HEK293T (cell line): ENCODE measurements at regions not wholly inside any gene's neighbourhood (a gene's known extent, or its start where the extent isn't known, plus 50 kb on each side); places are given as distances from the start of the nearest gene placed in this dataset.

Experiments used
- CTCF ChIA-PET: fragments of 350-600 bp; formaldehyde crosslinking; extraction: SDS; loops from one replicate; lab custom pipeline; 2021; ENCODE audit warnings: antibody characterized with exemption, inconsistent platforms; lab: Yijun Ruan, JAX
- POLR2A ChIA-PET: fragments of 350-600 bp; formaldehyde crosslinking; extraction: SDS; loops from one replicate; lab custom pipeline; 2020; ENCODE audit warnings: antibody characterized with exemption, inconsistent platforms; lab: Yijun Ruan, JAX
- DNase-seq: peaks from one replicate; pipeline ENCODE4 v3.0.0; 2012; ENCODE audit warnings: mixed read lengths; ENCODE audit errors: extremely low spot score
- ARNT ChIP-seq: fragments of 450-650 bp; IDR thresholded peaks from 2 replicates; pipeline ENCODE4 v1.6.1; 2017; ENCODE audit warnings: mild to moderate bottlenecking
- BHLHE40 ChIP-seq: fragments of 450-650 bp; IDR thresholded peaks from 2 replicates; pipeline ENCODE4 v1.6.1; 2016; ENCODE audit warnings: mild to moderate bottlenecking, moderate library complexity, borderline replicate concordance
- CTBP1 ChIP-seq: fragments of 450-650 bp; IDR thresholded peaks from 2 replicates; pipeline ENCODE4 v1.6.1; 2016; ENCODE audit warnings: borderline replicate concordance
- ELF4 ChIP-seq: fragments of 450-650 bp; IDR thresholded peaks from 2 replicates; pipeline ENCODE4 v1.6.1; 2017; ENCODE audit warnings: antibody characterized with exemption
- FOXA1 ChIP-seq: fragments of 450-650 bp; IDR thresholded peaks from 2 replicates; pipeline ENCODE4 v1.6.1; 2016; ENCODE audit warnings: mild to moderate bottlenecking
- FOXK2 ChIP-seq: fragments of 450-650 bp; IDR thresholded peaks from 2 replicates; pipeline ENCODE4 v1.6.1; 2016; ENCODE audit warnings: mild to moderate bottlenecking
- FOXM1 ChIP-seq: fragments of 450-650 bp; IDR thresholded peaks from 2 replicates; pipeline ENCODE4 v1.6.1; 2017; ENCODE audit warnings: mild to moderate bottlenecking, borderline replicate concordance
- HDGF ChIP-seq: fragments of 450-650 bp; IDR thresholded peaks from 2 replicates; pipeline ENCODE4 v1.6.1; 2017; ENCODE audit warnings: antibody characterized with exemption, borderline replicate concordance
- L3MBTL2 ChIP-seq: fragments of 450-650 bp; conservative IDR thresholded peaks from 2 replicates; pipeline ENCODE4 v1.6.1; 2016; ENCODE audit warnings: mild to moderate bottlenecking
- LEF1 ChIP-seq: fragments of 450-650 bp; IDR thresholded peaks from 2 replicates; pipeline ENCODE4 v1.6.1; 2017; ENCODE audit warnings: mild to moderate bottlenecking, borderline replicate concordance
- NFRKB ChIP-seq: fragments of 450-650 bp; IDR thresholded peaks from 2 replicates; pipeline ENCODE4 v1.6.1; 2016; ENCODE audit warnings: mild to moderate bottlenecking, moderate library complexity
- PKNOX1 ChIP-seq: fragments of 450-650 bp; IDR thresholded peaks from 2 replicates; pipeline ENCODE4 v1.6.1; 2016
- SP1 ChIP-seq: fragments of 450-650 bp; IDR thresholded peaks from 2 replicates; pipeline ENCODE4 v1.6.1; 2017
- SUZ12 ChIP-seq: fragments of 450-650 bp; IDR thresholded peaks from 2 replicates; pipeline ENCODE4 v1.6.1; 2016; ENCODE audit warnings: mild to moderate bottlenecking
- TARDBP ChIP-seq: fragments of 450-650 bp; IDR thresholded peaks from 2 replicates; pipeline ENCODE4 v1.6.1; 2016
- ZNF384 ChIP-seq: fragments of 450-650 bp; IDR thresholded peaks from 2 replicates; pipeline ENCODE4 v1.6.1; 2016

- POLR2A ChIA-PET: no interaction called here
- DNase-seq: no peak
- CTCF ChIA-PET: no interaction called here
- TF ChIP-seq TARDBP: no peak
- TF ChIP-seq NFRKB: no peak
- no peak for TF ChIP-seq ARNT
- no peak for TF ChIP-seq FOXK2
- TF ChIP-seq SUZ12: no peak
- no peak for TF ChIP-seq SP1
Observed at GRCh38 chr5:125390326-125390725, 643.9 kb upstream of the ZNF608 start.

GRCh38 chr5:125393221-125393815 lies 646.9 kb upstream of the ZNF608 start:
- TF ChIP-seq L3MBTL2 (no peak), PKNOX1 (no peak), SP1 (no peak), NFRKB (no peak), BHLHE40 (no peak), HDGF (no peak), TARDBP (no peak), ZNF384 (no peak), CTBP1 (no peak), ARNT (no peak), LEF1 (no peak), ELF4 (no peak), FOXA1 (no peak), FOXK2 (no peak), FOXM1 (no peak), SUZ12 (no peak)
- POLR2A ChIA-PET: interaction anchor here (1.4 kb wide), 1 partner anchor 9 kb away, joined by 3 read pairs; no protein-coding TSS in a partner anchor
- CTCF ChIA-PET: no interaction called here
- no peak for DNase-seq

- DNase-seq: no peak
- ChIA-PET CTCF (no interaction called here), POLR2A (interaction anchor here (1.0 kb wide), 1 partner anchor 9 kb away, joined by 3 read pairs; no protein-coding TSS in a partner anchor)
- TF ChIP-seq BHLHE40 (no peak), CTBP1 (no peak), ARNT (no peak), LEF1 (no peak), HDGF (no peak), PKNOX1 (no peak), L3MBTL2 (no peak), FOXA1 (no peak), SP1 (no peak), TARDBP (no peak), ZNF384 (no peak), SUZ12 (no peak)
Observed at GRCh38 chr5:125394661-125395280, 648.3 kb upstream of the ZNF608 start.

DNA sequence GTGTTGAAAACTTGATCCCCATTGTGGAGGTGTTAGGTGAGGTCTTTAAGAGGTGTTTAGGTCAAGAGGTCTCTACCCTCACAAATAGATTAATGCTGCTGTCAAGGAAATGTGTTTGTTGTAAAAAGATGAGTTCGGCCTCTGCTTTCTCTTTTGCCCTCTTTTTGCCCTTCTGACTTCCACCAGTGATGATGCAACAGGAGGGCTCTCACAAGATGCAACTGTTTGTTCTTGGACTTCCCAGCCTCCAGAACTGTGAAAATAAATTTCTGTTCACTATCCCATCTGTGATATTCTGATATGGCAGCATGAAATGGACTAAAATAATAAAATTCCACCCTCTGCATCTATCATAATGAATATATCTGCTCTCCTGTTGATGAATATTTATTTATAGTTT lies 650.0 kb upstream of the ZNF608 start:
- no peak for DNase-seq
- TF ChIP-seq CTBP1: no peak
- ChIA-PET CTCF (interaction anchor here (1.0 kb wide), 1 partner anchor 439 kb away, joined by 3 read pairs; no protein-coding TSS in a partner anchor), POLR2A (no interaction called here)

DNA sequence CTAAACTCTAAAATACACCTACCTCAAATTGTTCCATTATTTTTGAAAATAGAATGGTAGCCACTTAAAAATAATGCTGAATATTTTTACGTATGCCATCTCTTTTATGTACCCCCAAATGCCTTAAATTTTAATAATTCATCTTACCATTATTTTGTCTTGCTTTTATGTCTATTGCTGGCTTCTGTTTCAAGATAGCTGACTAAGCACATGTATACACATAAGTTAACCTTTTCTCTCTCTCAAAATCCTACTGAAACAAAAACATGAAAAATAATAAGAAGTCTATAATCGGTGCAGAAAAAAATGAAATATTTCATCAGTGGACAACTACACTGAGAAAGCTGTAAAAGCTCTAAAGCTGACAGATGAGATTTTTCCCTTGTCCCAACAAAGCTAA lies 652.0 kb upstream of the ZNF608 start:
- TF ChIP-seq BHLHE40 (no peak), ZNF384 (no peak), PKNOX1 (no peak), ARNT (no peak), CTBP1 (no peak), LEF1 (no peak), SUZ12 (no peak), FOXA1 (no peak), TARDBP (no peak), SP1 (no peak), FOXK2 (no peak), NFRKB (no peak), FOXM1 (no peak), L3MBTL2 (no peak), HDGF (no peak), ELF4 (no peak)
- DNase-seq: no peak
- ChIA-PET CTCF (interaction anchor here (0.6 kb wide), 1 partner anchor 62 kb away, joined by 3 read pairs; no protein-coding TSS in a partner anchor), POLR2A (no interaction called here)

DNA sequence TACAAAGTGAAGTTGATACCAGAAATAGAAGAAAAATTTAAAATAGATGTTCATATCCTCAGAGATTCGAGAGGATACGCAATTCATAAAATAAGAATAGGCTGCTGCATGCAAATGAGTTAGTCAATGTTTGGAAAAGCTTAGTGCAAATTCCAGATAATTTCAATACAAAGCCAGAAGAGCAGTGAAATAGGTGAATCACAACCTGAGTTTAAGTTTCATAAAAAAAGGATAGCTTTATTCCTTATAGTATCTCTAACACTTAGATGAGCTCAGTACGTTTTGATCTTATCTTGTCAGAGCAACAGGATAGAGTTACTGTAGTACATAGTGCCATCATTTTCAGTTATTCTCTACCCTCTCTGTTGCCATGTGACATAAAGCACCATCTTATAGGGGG lies 653.4 kb upstream of the ZNF608 start:
- POLR2A ChIA-PET: no interaction called here
- CTCF ChIA-PET: interaction anchor here (1.3 kb wide), 1 partner anchor 659 kb away, joined by 3 read pairs; no protein-coding TSS in a partner anchor
- TF ChIP-seq LEF1: no peak
- TF ChIP-seq SP1: no peak
- no peak for TF ChIP-seq ARNT
- no peak for TF ChIP-seq SUZ12
- TF ChIP-seq FOXK2: no peak
- no peak for TF ChIP-seq L3MBTL2
- TF ChIP-seq NFRKB: no peak
- no peak for TF ChIP-seq HDGF
- no peak for TF ChIP-seq FOXA1
- TF ChIP-seq PKNOX1: no peak
- TF ChIP-seq FOXM1: no peak
- TF ChIP-seq ELF4: no peak
- no peak for TF ChIP-seq TARDBP
- TF ChIP-seq CTBP1: no peak
- no peak for TF ChIP-seq BHLHE40
- TF ChIP-seq ZNF384: no peak
- no peak for DNase-seq
